Endothelial cell of umbilical vein (primary cell): ENCODE measurements at regions not wholly inside any gene's neighbourhood (a gene's known extent, or its start where the extent isn't known, plus 50 kb on each side); places are given as distances from the start of the nearest gene placed in this dataset.

Experiments
- BruUV-seq: library from RNA; stranded (reverse); fragments of 400-500 nt; replicated peaks from 2 replicates; lab custom pipeline; 2021; lab: Mats Ljungman, UMichigan
- CTCF ChIA-PET: fragments of 300-600, 350-600 bp; sonication (Branson Sonifier 250); formaldehyde crosslinking; loops from one replicate; lab custom pipeline; 2021; ENCODE audit warnings: antibody characterized with exemption, inconsistent platforms; lab: Charles Lee
- POLR2A ChIA-PET: fragments of 300-600, 350-600 bp; sonication (Branson Sonifier 250); formaldehyde crosslinking; loops from one replicate; lab custom pipeline; 2021; ENCODE audit warnings: antibody characterized with exemption, inconsistent platforms; lab: Charles Lee
- DNase-seq: peaks from one replicate; pipeline ENCODE4 v3.0.0-alpha.2; 2011; ENCODE audit warnings: low read depth, low spot score
- FAIRE-seq: peaks from 2 replicates; lab custom pipeline; 2011; peaks lifted over from hg19 to GRCh38; lab: Jason Lieb, UNC
- H2AFZ ChIP-seq: 2 replicates; pipeline ENCODE4 v1.6.0; 2012; ENCODE audit warnings: low read depth, low read length, control low read depth, inconsistent platforms
- H3K27ac ChIP-seq: 2 replicates; pipeline ENCODE4 v1.5.1; 2011; ENCODE audit warnings: low read depth, mild to moderate bottlenecking, control low read depth, low read length, moderate library complexity; ENCODE audit not compliant: insufficient read depth
- H3K27me3 ChIP-seq, 2 experiments: 2 replicates each; pipeline versions ENCODE4 v1.6.0 to v1.6.1; 2011; ENCODE audit warnings: low read length in 2 of 2, mixed read lengths in 1 of 2; ENCODE audit not compliant: control insufficient read depth in 2 of 2, insufficient read depth in 2 of 2
- H3K36me3 ChIP-seq, 2 experiments: 2 replicates in 1 of 2; 3 replicates in 1 of 2; pipeline ENCODE4 v1.5.1; 2011; ENCODE audit warnings: low read length in 2 of 2, mild to moderate bottlenecking in 1 of 2, moderate library complexity in 1 of 2; ENCODE audit not compliant: control insufficient read depth in 2 of 2, insufficient read depth in 2 of 2; ENCODE audit errors: extremely low read depth in 1 of 2
- H3K4me1 ChIP-seq: 3 replicates; pipeline ENCODE4 v1.5.1; 2011; ENCODE audit warnings: mild to moderate bottlenecking, low read length; ENCODE audit not compliant: control insufficient read depth, insufficient read depth; ENCODE audit errors: extremely low read depth
- H3K4me2 ChIP-seq: 2 replicates; pipeline ENCODE4 v1.6.1; 2011; ENCODE audit warnings: low read length, control low read depth, mixed read lengths; ENCODE audit not compliant: insufficient read depth
- H3K4me3 ChIP-seq, 3 experiments: fragments of 200-600 bp in 1 of 3; sonication (generic), shearing (Covaris generic) in 1 of 3; replicated peaks in 1 of 3; 2 replicates each; pipeline ENCODE4 v1.5.1; 2011 to 2016; ENCODE audit warnings: control low read depth in 3 of 3, low read length in 3 of 3, mild to moderate bottlenecking in 2 of 3, inconsistent platforms in 1 of 3, low read depth in 1 of 3, moderate library complexity in 1 of 3; ENCODE audit not compliant: insufficient read depth in 1 of 3
- H3K79me2 ChIP-seq: 2 replicates; pipeline ENCODE4 v1.6.0; 2012; ENCODE audit warnings: low read length, inconsistent platforms; ENCODE audit not compliant: control insufficient read depth, insufficient read depth
- H3K9ac ChIP-seq: replicated peaks from 2 replicates; pipeline ENCODE3; 2011; ENCODE audit warnings: low read length, control low read depth; ENCODE audit not compliant: insufficient read depth; ENCODE audit errors: extremely low read depth
- H3K9me1 ChIP-seq: replicated peaks from 3 replicates; pipeline ENCODE4 v1.6.0; 2011; ENCODE audit warnings: mild to moderate bottlenecking, low read length; ENCODE audit not compliant: control insufficient read depth, insufficient read depth; ENCODE audit errors: extremely low read depth
- H3K9me3 ChIP-seq: replicated peaks from 2 replicates; pipeline ENCODE4 v1.5.1; 2012; ENCODE audit warnings: low read length, inconsistent platforms; ENCODE audit not compliant: control insufficient read depth, insufficient read depth
- H4K20me1 ChIP-seq: replicated peaks from 2 replicates; pipeline ENCODE3; 2011; ENCODE audit warnings: mild to moderate bottlenecking, low read length; ENCODE audit not compliant: control insufficient read depth, insufficient read depth; ENCODE audit errors: extremely low read depth
- EZH2 ChIP-seq: IDR thresholded peaks from 2 replicates; pipeline ENCODE4 v1.6.1; 2012; ENCODE audit warnings: borderline replicate concordance, low read depth, mild to moderate bottlenecking, moderate library complexity, low read length, inconsistent platforms; ENCODE audit not compliant: severe bottlenecking
- FOS ChIP-seq: IDR thresholded peaks from 2 replicates; pipeline ENCODE4 v1.6.1; 2011; ENCODE audit warnings: mild to moderate bottlenecking, low read length, moderate library complexity, borderline replicate concordance; ENCODE audit not compliant: insufficient read depth
- GATA2 ChIP-seq: IDR thresholded peaks from 2 replicates; pipeline ENCODE4 v1.7.0; 2011; ENCODE audit warnings: low read depth, mild to moderate bottlenecking, moderate library complexity, mixed read lengths, low read length; ENCODE audit not compliant: insufficient read length, insufficient read depth
- JUN ChIP-seq: IDR thresholded peaks from 2 replicates; pipeline ENCODE4 v1.6.1; 2011; ENCODE audit warnings: borderline replicate concordance, low read depth; ENCODE audit not compliant: insufficient read length, insufficient read depth
- MYC ChIP-seq: IDR thresholded peaks from one replicate; pipeline ENCODE4 v1.6.1; 2011; ENCODE audit warnings: mild to moderate bottlenecking, low read depth, low read length
- POLR2A ChIP-seq: IDR thresholded peaks from 2 replicates; pipeline ENCODE4 v1.6.1; 2012; ENCODE audit warnings: low read depth, mild to moderate bottlenecking, control low read depth, low read length
- POLR2AphosphoS5 ChIP-seq: IDR thresholded peaks from 2 replicates; pipeline ENCODE4 v1.6.1; 2012; ENCODE audit warnings: low read depth, mild to moderate bottlenecking, control low read depth, low read length, moderate library complexity; ENCODE audit not compliant: insufficient read depth
- dilution Hi-C: fragments of 300-500 bp; cut with MboI; formaldehyde crosslinking; loops from one replicate; pipeline ENCODE4 v1.15.0; 2019; ENCODE audit warnings: low sequenced_read_pairs; ENCODE audit not compliant: extremely low pct_ligation_motif_present
- intact Hi-C: fragments of 100-400 bp; cut with micrococcal nuclease; formaldehyde crosslinking; loops from one replicate; pipeline ENCODE4 v1.10.0; 2022
- TF ChIP-seq, protein P1 (sequence below), 2 donors: IDR thresholded peaks; 1 replicate in 1 of 2; 2 replicates in 1 of 2; pipeline ENCODE4 v1.5.1; 2011; ENCODE audit warnings: low read length in 2 of 2, mild to moderate bottlenecking in 2 of 2, moderate library complexity in 2 of 2, control low read depth in 1 of 2, inconsistent platforms in 1 of 2, low read depth in 1 of 2; ENCODE audit not compliant: insufficient read depth in 1 of 2; ENCODE audit errors: extremely low read depth in 1 of 2
- TF ChIP-seq, protein P2 (sequence below): IDR thresholded peaks from 2 replicates; pipeline ENCODE4 v1.6.1; 2011; ENCODE audit not compliant: insufficient read depth, insufficient read length

DNA sequence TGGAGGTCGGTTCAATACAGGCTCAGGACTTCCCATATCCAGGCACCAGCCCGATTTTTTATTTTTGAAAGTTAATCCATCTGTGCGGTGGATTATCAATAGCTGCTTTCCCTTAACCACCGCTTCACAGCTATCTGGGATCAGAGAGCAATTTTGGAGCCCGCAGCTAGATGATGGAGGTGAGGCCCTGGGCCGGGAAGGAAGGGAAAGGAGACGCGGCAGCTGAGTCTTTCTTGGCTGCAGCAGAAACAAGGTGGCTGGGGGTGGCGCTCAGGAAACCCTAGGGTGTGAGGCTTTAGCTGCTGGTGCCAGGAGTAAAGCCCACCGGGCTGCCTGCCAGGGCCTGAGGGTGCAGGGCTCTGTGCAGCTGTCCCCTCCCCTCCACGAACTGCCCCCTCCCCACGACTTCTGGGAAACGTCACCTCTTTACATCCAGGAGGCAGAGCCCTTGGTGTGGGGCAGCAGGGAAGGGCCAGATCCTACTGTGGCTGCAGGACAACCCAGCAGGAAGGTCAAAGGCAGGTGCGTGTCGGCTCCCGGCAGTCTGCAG, 307.0 kb downstream of the ZNF536 start:
- Histone ChIP-seq H3K9ac (no peak overlapping the region), H3K4me1 (peaks cover 4% of the 10 kb centered on the region), H3K4me2 (no peak overlapping the region), H3K79me2 (no peaks in the 10 kb centered on the region), H3K27ac (no peak overlapping the region), H3K4me3 (no peak overlapping the region), H3K36me3 (no peaks in the 10 kb centered on the region), H3K9me3 (no peaks in the 10 kb centered on the region), H2AFZ (no peak overlapping the region), H4K20me1 (no peaks in the 10 kb centered on the region), H3K27me3 (no peaks in the 10 kb centered on the region), H3K9me1 (no peaks in the 10 kb centered on the region)
- CTCF ChIA-PET = interaction anchor here (1.4 to 2.7 kb wide), 2 partner anchors 9 to 1545 kb away, joined by 4 to 15 read pairs; no protein-coding TSS in a partner anchor
- FAIRE-seq (no peak), DNase-seq (no peak)
- no TSS peak for BruUV-seq
- TF ChIP-seq, protein P1, sequence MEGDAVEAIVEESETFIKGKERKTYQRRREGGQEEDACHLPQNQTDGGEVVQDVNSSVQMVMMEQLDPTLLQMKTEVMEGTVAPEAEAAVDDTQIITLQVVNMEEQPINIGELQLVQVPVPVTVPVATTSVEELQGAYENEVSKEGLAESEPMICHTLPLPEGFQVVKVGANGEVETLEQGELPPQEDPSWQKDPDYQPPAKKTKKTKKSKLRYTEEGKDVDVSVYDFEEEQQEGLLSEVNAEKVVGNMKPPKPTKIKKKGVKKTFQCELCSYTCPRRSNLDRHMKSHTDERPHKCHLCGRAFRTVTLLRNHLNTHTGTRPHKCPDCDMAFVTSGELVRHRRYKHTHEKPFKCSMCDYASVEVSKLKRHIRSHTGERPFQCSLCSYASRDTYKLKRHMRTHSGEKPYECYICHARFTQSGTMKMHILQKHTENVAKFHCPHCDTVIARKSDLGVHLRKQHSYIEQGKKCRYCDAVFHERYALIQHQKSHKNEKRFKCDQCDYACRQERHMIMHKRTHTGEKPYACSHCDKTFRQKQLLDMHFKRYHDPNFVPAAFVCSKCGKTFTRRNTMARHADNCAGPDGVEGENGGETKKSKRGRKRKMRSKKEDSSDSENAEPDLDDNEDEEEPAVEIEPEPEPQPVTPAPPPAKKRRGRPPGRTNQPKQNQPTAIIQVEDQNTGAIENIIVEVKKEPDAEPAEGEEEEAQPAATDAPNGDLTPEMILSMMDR (IDR thresholded peaks at IDR 0.05; ENCODE audit: extremely low read depth in 1 of 2, insufficient read depth in 1 of 2, low read depth in 1 of 2, low read length in 2 of 2) = no peak
- TF ChIP-seq, protein P2, sequence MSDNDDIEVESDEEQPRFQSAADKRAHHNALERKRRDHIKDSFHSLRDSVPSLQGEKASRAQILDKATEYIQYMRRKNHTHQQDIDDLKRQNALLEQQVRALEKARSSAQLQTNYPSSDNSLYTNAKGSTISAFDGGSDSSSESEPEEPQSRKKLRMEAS = no peak
- TF ChIP-seq MYC = no peak
- no peak for TF ChIP-seq JUN
- TF ChIP-seq EZH2 = no peak
- no peak for TF ChIP-seq FOS
- no peak for TF ChIP-seq POLR2AphosphoS5
- no peak for TF ChIP-seq GATA2
- no peak for TF ChIP-seq POLR2A
- dilution Hi-C loops = no loop called here
- intact Hi-C loops = no loop called here
- POLR2A ChIA-PET = no interaction called here
